Smooth muscle cell (in vitro differentiated cells): ENCODE measurements at regions not wholly inside any gene's neighbourhood (a gene's known extent, or its start where the extent isn't known, plus 50 kb on each side); places are given as distances from the start of the nearest gene placed in this dataset.

Experiments used
- DNase-seq: peaks from one replicate; lab custom pipeline; 2025; ENCODE audit not compliant: unreplicated experiment; lab: John Stamatoyannopoulos, UW
- H2AFZ ChIP-seq: fragments of 200-600 bp; sonication (generic); 2 replicates; pipeline ENCODE4 v1.6.0; 2016; ENCODE audit warnings: antibody characterized with exemption, low read depth, mild to moderate bottlenecking
- H3F3A ChIP-seq: fragments of 200-600 bp; sonication (generic); 2 replicates; pipeline ENCODE4 v1.6.0; 2017; ENCODE audit warnings: antibody characterized with exemption, low read depth
- H3K27ac ChIP-seq: fragments of 200-600 bp; sonication (generic); 2 replicates; pipeline ENCODE4 v1.5.1; 2016; ENCODE audit warnings: low read depth, mild to moderate bottlenecking
- H3K27me3 ChIP-seq: fragments of 200-600 bp; sonication (generic); 2 replicates; pipeline ENCODE4 v1.6.1; 2016; ENCODE audit warnings: low read depth, mild to moderate bottlenecking
- H3K36me3 ChIP-seq: fragments of 200-600 bp; sonication (generic); 2 replicates; pipeline ENCODE4 v1.5.1; 2016; ENCODE audit warnings: low read depth
- H3K4me1 ChIP-seq: fragments of 200-600 bp; sonication (generic); 2 replicates; pipeline ENCODE4 v1.5.1; 2016; ENCODE audit warnings: low read depth
- H3K4me2 ChIP-seq: fragments of 200-600 bp; sonication (generic); 2 replicates; pipeline ENCODE4 v1.6.0; 2016; ENCODE audit warnings: mild to moderate bottlenecking
- H3K4me3 ChIP-seq: fragments of 200-600 bp; sonication (generic); 2 replicates; pipeline ENCODE4 v1.5.1; 2016; ENCODE audit warnings: mild to moderate bottlenecking
- H3K79me2 ChIP-seq: fragments of 200-600 bp; sonication (generic); 2 replicates; pipeline ENCODE4 v1.6.0; 2016; ENCODE audit warnings: low read depth, mild to moderate bottlenecking
- H3K9ac ChIP-seq: fragments of 200-600 bp; sonication (generic); 2 replicates; pipeline ENCODE4 v1.6.0; 2016; ENCODE audit warnings: low read depth
- H3K9me3 ChIP-seq: fragments of 200-600 bp; sonication (generic); replicated peaks from 2 replicates; pipeline ENCODE4 v1.5.1; 2016; ENCODE audit warnings: low read depth
- H4K20me1 ChIP-seq: fragments of 200-600 bp; sonication (generic); 2 replicates; pipeline ENCODE4 v1.6.0; 2016; ENCODE audit warnings: low read depth
- WGBS: methylation state at CpG from one replicate; pipeline ENCODE4 v1.1.7; 2016; ENCODE audit warnings: low lambda C conversion rate; 5-methylcytosine and 5-hydroxymethylcytosine counted together
- TF ChIP-seq, protein P1 (sequence below): fragments of 200-600 bp; sonication (generic); IDR thresholded peaks from 2 replicates; pipeline ENCODE4 v1.5.1; 2017; ENCODE audit warnings: borderline replicate concordance, mild to moderate bottlenecking, antibody characterized with exemption; ENCODE audit not compliant: insufficient read depth, poor library complexity, severe bottlenecking

DNA sequence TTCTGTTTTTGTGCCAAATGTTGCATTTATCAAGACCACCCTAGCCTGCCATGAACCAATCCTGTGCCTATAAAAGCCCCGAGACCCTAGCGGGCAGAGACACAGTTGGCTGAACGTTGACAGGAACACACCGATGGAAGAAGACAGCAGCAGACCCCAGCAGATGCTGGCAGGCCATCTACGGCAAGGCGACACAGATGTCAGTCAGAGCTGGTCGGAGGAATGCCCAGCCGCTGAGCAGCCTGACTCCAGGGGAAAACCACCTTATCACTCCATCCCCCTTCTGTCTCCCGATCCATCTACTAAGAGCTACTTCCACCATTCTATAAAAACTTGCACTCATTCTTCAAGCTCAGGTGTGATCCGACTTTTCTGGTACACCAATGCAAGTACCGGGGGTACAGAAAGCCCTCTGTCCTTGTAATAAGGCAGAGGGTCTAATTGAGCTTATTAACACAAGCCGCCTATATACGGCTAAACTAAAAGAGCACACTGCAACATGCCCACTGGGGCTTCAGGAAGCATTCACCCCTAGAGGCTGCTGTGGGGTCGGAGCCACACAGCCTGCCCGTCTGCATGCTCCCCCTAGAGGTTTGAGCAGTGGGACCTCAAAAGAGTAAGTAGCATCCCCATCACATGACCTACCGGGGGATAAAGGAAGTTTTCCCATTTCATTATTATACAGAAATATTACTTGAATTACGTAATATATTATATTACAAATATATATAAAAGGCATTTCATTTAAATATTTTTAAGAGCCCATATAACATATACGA lies 1156.3 kb upstream of the B3GALT2 start:
- 70% methylated on average over 18 of the region's 18 CpGs for WGBS
- Histone ChIP-seq H3F3A (no peaks in the 10 kb centered on the region), H3K4me2 (no peak overlapping the region), H3K79me2 (no peaks in the 10 kb centered on the region), H3K4me3 (no peak overlapping the region), H3K36me3 (no peaks in the 10 kb centered on the region), H3K4me1 (no peaks in the 10 kb centered on the region), H4K20me1 (no peaks in the 10 kb centered on the region), H3K27ac (no peak overlapping the region), H3K27me3 (no peaks in the 10 kb centered on the region), H3K9ac (no peak overlapping the region), H3K9me3 (no peaks in the 10 kb centered on the region), H2AFZ (no peak overlapping the region)
- TF ChIP-seq, protein P1, sequence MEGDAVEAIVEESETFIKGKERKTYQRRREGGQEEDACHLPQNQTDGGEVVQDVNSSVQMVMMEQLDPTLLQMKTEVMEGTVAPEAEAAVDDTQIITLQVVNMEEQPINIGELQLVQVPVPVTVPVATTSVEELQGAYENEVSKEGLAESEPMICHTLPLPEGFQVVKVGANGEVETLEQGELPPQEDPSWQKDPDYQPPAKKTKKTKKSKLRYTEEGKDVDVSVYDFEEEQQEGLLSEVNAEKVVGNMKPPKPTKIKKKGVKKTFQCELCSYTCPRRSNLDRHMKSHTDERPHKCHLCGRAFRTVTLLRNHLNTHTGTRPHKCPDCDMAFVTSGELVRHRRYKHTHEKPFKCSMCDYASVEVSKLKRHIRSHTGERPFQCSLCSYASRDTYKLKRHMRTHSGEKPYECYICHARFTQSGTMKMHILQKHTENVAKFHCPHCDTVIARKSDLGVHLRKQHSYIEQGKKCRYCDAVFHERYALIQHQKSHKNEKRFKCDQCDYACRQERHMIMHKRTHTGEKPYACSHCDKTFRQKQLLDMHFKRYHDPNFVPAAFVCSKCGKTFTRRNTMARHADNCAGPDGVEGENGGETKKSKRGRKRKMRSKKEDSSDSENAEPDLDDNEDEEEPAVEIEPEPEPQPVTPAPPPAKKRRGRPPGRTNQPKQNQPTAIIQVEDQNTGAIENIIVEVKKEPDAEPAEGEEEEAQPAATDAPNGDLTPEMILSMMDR: no peak
- DNase-seq: no peak

DNA sequence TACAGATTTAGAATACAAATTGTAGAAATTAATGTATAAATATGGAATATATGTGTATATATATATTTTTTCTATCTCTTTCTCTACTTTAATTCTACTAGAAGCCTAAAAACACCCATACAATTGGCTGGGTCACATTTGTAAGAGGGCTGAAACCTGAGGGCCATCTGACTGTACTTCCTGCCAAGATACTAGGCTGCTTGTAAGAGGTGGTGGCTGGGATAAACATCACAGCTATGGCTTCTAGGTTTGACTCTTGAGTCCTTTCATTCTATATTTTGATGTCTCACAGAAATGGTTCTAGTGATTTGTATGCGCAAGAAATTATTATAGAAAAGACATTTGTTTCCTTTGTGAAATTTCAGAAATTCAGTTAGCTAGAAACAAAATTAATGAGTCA lies 1155.2 kb upstream of the B3GALT2 start:
- no peak overlapping the region for H3K4me2 ChIP-seq
- no peaks in the 10 kb centered on the region for H3K79me2 ChIP-seq
- no peaks in the 10 kb centered on the region for H3K9me3 ChIP-seq
- no peak for DNase-seq
- no peaks in the 10 kb centered on the region for H3F3A ChIP-seq
- no peak overlapping the region for H3K27ac ChIP-seq
- H3K4me1 ChIP-seq: no peaks in the 10 kb centered on the region
- no peak overlapping the region for H3K4me3 ChIP-seq
- H3K36me3 ChIP-seq: no peaks in the 10 kb centered on the region
- H2AFZ ChIP-seq: no peak overlapping the region
- H4K20me1 ChIP-seq: no peaks in the 10 kb centered on the region
- no peaks in the 10 kb centered on the region for H3K27me3 ChIP-seq
- WGBS: 100% methylated on average over 1 of the region's 1 CpG
- H3K9ac ChIP-seq: no peak overlapping the region
- TF ChIP-seq, protein P1: no peak

DNA sequence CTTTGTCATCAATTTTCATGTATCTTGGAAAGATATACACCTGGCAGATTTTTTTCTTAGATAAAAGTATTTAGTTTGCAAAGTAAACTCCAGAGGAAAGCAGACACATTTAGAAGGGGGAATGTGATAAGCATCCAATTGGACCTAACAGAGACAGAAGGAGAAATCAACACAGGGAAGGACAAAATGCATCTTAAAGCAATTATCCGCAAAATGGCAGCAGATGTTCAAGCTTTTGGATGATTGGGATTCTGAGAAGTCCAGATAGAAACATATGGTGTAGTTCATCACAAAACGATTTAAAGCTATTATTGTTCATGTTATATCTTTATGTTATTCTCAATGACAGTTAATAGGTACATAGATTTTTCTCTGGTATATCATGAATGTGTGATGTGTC lies 1153.1 kb upstream of the B3GALT2 start:
- WGBS: 81% methylated on average over 2 of the region's 2 CpGs
- Histone ChIP-seq H3K4me1 (no peaks in the 10 kb centered on the region), H3K4me3 (no peak overlapping the region), H3K27me3 (no peaks in the 10 kb centered on the region), H3F3A (no peaks in the 10 kb centered on the region), H4K20me1 (no peaks in the 10 kb centered on the region), H3K9ac (no peak overlapping the region), H2AFZ (no peak overlapping the region), H3K27ac (no peak overlapping the region), H3K4me2 (no peak overlapping the region), H3K36me3 (no peaks in the 10 kb centered on the region), H3K9me3 (no peaks in the 10 kb centered on the region), H3K79me2 (no peaks in the 10 kb centered on the region)
- no peak for DNase-seq
- TF ChIP-seq, protein P1: no peak

DNA sequence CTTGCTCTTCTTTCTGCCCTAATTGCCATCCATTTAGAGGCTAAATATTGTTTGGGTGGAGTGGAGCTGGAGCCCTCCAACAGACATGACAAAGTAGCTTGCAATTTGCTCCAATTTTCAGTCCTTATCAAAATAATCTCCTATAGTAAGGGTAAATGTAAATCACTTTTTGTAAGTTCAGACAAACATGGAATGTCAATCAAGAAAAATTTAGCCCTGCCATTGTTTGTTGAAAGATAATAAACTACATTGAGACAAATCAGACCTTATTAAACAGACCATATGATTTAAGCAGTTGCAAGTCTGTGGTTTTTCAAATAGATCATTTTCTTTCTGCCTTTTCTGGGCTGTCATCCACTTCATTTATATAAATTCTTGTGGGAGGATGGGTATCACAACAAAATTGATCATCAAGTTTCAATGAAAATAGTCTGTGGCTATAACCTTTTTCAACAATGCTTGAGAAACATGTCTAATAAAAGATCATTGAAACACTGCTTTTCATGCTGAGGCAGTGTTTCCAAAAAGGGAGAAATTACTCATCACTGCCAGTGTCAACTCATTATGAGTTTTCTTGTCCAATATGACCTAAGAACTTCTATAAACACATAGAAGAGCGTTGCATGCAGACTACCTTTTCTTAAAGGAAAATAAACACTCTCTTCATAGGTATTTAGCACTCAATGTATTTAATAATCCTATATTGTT lies 1152.0 kb upstream of the B3GALT2 start:
- Histone ChIP-seq H3K27me3 (no peaks in the 10 kb centered on the region), H3K79me2 (no peaks in the 10 kb centered on the region), H3K4me2 (no peak overlapping the region), H3K4me1 (no peaks in the 10 kb centered on the region), H3K27ac (no peak overlapping the region), H3K9me3 (no peaks in the 10 kb centered on the region), H4K20me1 (no peaks in the 10 kb centered on the region), H3K4me3 (no peak overlapping the region), H3F3A (no peaks in the 10 kb centered on the region), H2AFZ (peak overlapping the region; percentile 45), H3K36me3 (no peaks in the 10 kb centered on the region), H3K9ac (no peak overlapping the region)
- TF ChIP-seq, protein P1: no peak
- 58% methylated on average over 1 of the region's 1 CpG for WGBS
- no peak for DNase-seq
